ENCODE measurements at regions not wholly inside any gene's neighbourhood (a gene's known extent, or its start where the extent isn't known, plus 50 kb on each side); places are given as distances from the start of the nearest gene placed in this dataset.

DNA sequence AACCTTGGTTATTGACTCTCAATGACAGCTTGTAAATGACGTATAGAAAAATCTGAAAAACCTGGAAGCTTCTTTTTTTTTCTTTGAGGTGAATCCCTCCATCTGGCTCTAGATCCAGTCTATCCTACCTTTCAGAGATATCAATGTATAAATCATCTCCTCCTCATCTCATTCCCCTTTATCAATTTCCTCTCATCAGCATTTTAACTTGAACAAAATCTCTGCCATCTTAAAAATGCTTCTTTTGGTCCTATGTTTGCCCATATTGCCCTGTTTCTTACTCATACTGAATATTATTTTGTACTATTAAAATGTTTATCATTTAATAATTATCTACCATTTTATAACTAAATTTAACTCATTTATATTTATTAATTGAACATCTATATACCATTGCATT, 306.7 kb upstream of the TSHZ2 start:
- TF ChIP-seq, protein P1, sequence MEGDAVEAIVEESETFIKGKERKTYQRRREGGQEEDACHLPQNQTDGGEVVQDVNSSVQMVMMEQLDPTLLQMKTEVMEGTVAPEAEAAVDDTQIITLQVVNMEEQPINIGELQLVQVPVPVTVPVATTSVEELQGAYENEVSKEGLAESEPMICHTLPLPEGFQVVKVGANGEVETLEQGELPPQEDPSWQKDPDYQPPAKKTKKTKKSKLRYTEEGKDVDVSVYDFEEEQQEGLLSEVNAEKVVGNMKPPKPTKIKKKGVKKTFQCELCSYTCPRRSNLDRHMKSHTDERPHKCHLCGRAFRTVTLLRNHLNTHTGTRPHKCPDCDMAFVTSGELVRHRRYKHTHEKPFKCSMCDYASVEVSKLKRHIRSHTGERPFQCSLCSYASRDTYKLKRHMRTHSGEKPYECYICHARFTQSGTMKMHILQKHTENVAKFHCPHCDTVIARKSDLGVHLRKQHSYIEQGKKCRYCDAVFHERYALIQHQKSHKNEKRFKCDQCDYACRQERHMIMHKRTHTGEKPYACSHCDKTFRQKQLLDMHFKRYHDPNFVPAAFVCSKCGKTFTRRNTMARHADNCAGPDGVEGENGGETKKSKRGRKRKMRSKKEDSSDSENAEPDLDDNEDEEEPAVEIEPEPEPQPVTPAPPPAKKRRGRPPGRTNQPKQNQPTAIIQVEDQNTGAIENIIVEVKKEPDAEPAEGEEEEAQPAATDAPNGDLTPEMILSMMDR (conservative IDR thresholded peaks at IDR 0.05; ENCODE audit: low read depth, low read length), result no peak
- TF ChIP-seq EZH2 (IDR thresholded peaks at IDR 0.05; ENCODE audit: borderline replicate concordance, low read depth, low read length, poor library complexity, severe bottlenecking), result no peak
